ENCODE measurements at regions not wholly inside any gene's neighbourhood (a gene's known extent, or its start where the extent isn't known, plus 50 kb on each side); places are given as distances from the start of the nearest gene placed in this dataset.

- H3K79me2 ChIP-seq (ENCODE audit: low read length): no peaks in the 10 kb centered on the region
- no peaks in the 10 kb centered on the region for H3K27me3 ChIP-seq (replicated peaks; ENCODE audit: insufficient read depth, low read length)
- H2AFZ ChIP-seq (ENCODE audit: low read length): no peak overlapping the region
- H3K4me3 ChIP-seq (ENCODE audit: low read length): no peak overlapping the region
- no peaks in the 10 kb centered on the region for H4K20me1 ChIP-seq (ENCODE audit: insufficient read depth, low read length)
- TF ChIP-seq EZH2phosphoT487 (IDR thresholded peaks at IDR 0.05; ENCODE audit: low read length): no peak
- no peak for TF ChIP-seq CTCF (IDR thresholded peaks at IDR 0.05; ENCODE audit: low read length)
- TF ChIP-seq EZH2 (optimal IDR thresholded peaks at IDR 0.05; ENCODE audit: low read depth, low read length): no peak
- H3K4me2 ChIP-seq (ENCODE audit: low read depth, low read length): no peak overlapping the region
- no peaks in the 10 kb centered on the region for H3F3A ChIP-seq (ENCODE audit: insufficient read depth, low read length)
- H3K9me2 ChIP-seq (replicated peaks; ENCODE audit: insufficient read depth, low read length): no peaks in the 10 kb centered on the region
- H3K9ac ChIP-seq (ENCODE audit: low read length): no peak overlapping the region
- no peaks in the 10 kb centered on the region for H3K4me1 ChIP-seq (ENCODE audit: low read length)
- DNase-seq: no peak
- no peak overlapping the region for H3K27ac ChIP-seq (ENCODE audit: low read length)
- H3K36me3 ChIP-seq (replicated peaks; ENCODE audit: insufficient read depth, low read length): no peaks in the 10 kb centered on the region
- no peaks in the 10 kb centered on the region for H3K9me3 ChIP-seq (replicated peaks; ENCODE audit: insufficient read depth, low read length)
These were observed 329.5 kb upstream of the DUSP10 start for GRCh38 chr1:222071387-222071786.

DNA sequence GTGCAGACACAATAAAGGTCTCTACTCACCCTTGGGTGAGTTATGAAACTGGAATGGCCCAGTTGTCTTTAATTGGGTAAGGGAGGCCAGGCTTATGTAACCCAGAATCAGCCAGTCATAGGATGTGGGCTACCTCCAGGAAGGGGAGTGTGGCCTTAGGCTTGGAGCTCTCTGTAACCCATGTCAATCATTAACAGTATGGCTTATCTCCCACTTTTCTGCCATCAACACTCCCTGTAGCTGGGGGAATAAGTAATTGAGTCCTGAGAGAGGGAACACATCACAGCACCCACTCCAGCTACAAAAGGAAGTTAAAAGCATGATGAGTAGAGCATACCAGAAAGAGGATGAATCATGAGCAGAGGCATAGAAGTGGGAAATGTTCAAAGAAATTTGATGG, 327.0 kb upstream of the DUSP10 start:
- Histone ChIP-seq H3K4me3 (ENCODE audit: low read length) (no peak overlapping the region), H3K36me3 (replicated peaks; ENCODE audit: insufficient read depth, low read length) (no peaks in the 10 kb centered on the region), H3K27ac (ENCODE audit: low read length) (no peak overlapping the region), H3K4me1 (ENCODE audit: low read length) (no peaks in the 10 kb centered on the region), H3F3A (ENCODE audit: insufficient read depth, low read length) (no peaks in the 10 kb centered on the region), H3K4me2 (ENCODE audit: low read depth, low read length) (no peak overlapping the region), H4K20me1 (ENCODE audit: insufficient read depth, low read length) (no peaks in the 10 kb centered on the region), H3K9ac (ENCODE audit: low read length) (no peak overlapping the region), H3K27me3 (replicated peaks; ENCODE audit: insufficient read depth, low read length) (no peaks in the 10 kb centered on the region), H3K9me3 (replicated peaks; ENCODE audit: insufficient read depth, low read length) (no peaks in the 10 kb centered on the region), H3K9me2 (replicated peaks; ENCODE audit: insufficient read depth, low read length) (no peaks in the 10 kb centered on the region), H2AFZ (ENCODE audit: low read length) (no peak overlapping the region), H3K79me2 (ENCODE audit: low read length) (no peaks in the 10 kb centered on the region)
- TF ChIP-seq CTCF (IDR thresholded peaks at IDR 0.05; ENCODE audit: low read length) (no peak), EZH2 (optimal IDR thresholded peaks at IDR 0.05; ENCODE audit: low read depth, low read length) (no peak)
- DNase-seq: no peak

DNA sequence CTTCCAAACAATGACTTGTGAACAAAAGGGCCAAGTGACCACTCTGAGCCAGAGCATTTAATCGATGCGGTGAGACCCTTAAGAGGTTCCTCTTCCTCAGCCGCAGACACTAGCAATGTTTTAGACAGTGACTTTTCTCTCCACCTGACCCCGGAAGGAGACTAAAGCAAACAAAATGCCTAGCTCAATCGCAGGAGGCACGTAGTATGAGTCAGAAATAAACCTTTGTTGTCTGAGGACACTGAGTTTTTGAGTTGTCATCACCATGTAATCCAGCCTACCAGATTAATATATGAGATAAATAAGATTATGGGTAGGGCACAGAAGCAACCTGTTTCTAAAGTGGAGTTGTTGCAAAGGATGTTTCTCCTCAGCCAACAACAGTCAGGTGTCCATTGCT, 326.2 kb upstream of the DUSP10 start:
- no peak overlapping the region for H2AFZ ChIP-seq (ENCODE audit: low read length)
- no peak overlapping the region for H3K9ac ChIP-seq (ENCODE audit: low read length)
- H3K9me2 ChIP-seq (replicated peaks; ENCODE audit: insufficient read depth, low read length): no peaks in the 10 kb centered on the region
- H3K4me1 ChIP-seq (ENCODE audit: low read length): no peaks in the 10 kb centered on the region
- no peaks in the 10 kb centered on the region for H4K20me1 ChIP-seq (ENCODE audit: insufficient read depth, low read length)
- no peaks in the 10 kb centered on the region for H3K9me3 ChIP-seq (replicated peaks; ENCODE audit: insufficient read depth, low read length)
- H3F3A ChIP-seq (ENCODE audit: insufficient read depth, low read length): no peaks in the 10 kb centered on the region
- H3K27ac ChIP-seq (ENCODE audit: low read length): no peak overlapping the region
- no peak for DNase-seq
- no peak overlapping the region for H3K4me3 ChIP-seq (ENCODE audit: low read length)
- no peaks in the 10 kb centered on the region for H3K36me3 ChIP-seq (replicated peaks; ENCODE audit: insufficient read depth, low read length)
- no peak overlapping the region for H3K4me2 ChIP-seq (ENCODE audit: low read depth, low read length)
- no peaks in the 10 kb centered on the region for H3K79me2 ChIP-seq (ENCODE audit: low read length)
- H3K27me3 ChIP-seq (replicated peaks; ENCODE audit: insufficient read depth, low read length): no peaks in the 10 kb centered on the region
- no peak for TF ChIP-seq EZH2 (optimal IDR thresholded peaks at IDR 0.05; ENCODE audit: low read depth, low read length)
- no peak for TF ChIP-seq CTCF (IDR thresholded peaks at IDR 0.05; ENCODE audit: low read length)
- TF ChIP-seq EZH2phosphoT487 (IDR thresholded peaks at IDR 0.05; ENCODE audit: low read length): no peak
